DOHH2 (cell line): ENCODE measurements at regions not wholly inside any gene's neighbourhood (a gene's known extent, or its start where the extent isn't known, plus 50 kb on each side); places are given as distances from the start of the nearest gene placed in this dataset.

Source experiments
- H3F3A ChIP-seq: fragments of 200-600 bp; sonication (generic), shearing (Covaris generic); 2 replicates; pipeline ENCODE4 v1.6.0; 2016; ENCODE audit warnings: antibody characterized with exemption, mild to moderate bottlenecking; ENCODE audit not compliant: control insufficient read depth, insufficient read depth
- H3K27ac ChIP-seq: fragments of 200-600 bp; sonication (generic); 2 replicates; pipeline ENCODE4 v1.5.1; 2014; ENCODE audit warnings: low read depth, mild to moderate bottlenecking, low read length, moderate library complexity
- H3K27me3 ChIP-seq: fragments of 200-600 bp; sonication (generic); 2 replicates; pipeline ENCODE4 v1.6.1; 2014; ENCODE audit warnings: mild to moderate bottlenecking, low read length, mixed read lengths; ENCODE audit not compliant: control insufficient read depth
- H3K36me3 ChIP-seq: fragments of 200-600 bp; sonication (generic); 2 replicates; pipeline ENCODE4 v1.6.1; 2014; ENCODE audit warnings: mild to moderate bottlenecking, low read length, moderate library complexity, mixed read lengths; ENCODE audit not compliant: control insufficient read depth
- H3K4me1 ChIP-seq: fragments of 200-600 bp; sonication (generic); 2 replicates; pipeline ENCODE4 v1.6.1; 2014; ENCODE audit warnings: mild to moderate bottlenecking, low read length, mixed read lengths; ENCODE audit not compliant: control insufficient read depth
- H3K4me2 ChIP-seq: fragments of 200-600 bp; sonication (generic); 2 replicates; pipeline ENCODE4 v1.6.0; 2014; ENCODE audit warnings: mild to moderate bottlenecking, low read length, moderate library complexity
- H3K4me3 ChIP-seq: fragments of 200-600 bp; sonication (generic); 2 replicates; pipeline ENCODE4 v1.5.1; 2014; ENCODE audit warnings: mild to moderate bottlenecking, low read length, mixed read lengths
- H3K79me2 ChIP-seq: fragments of 200-600 bp; sonication (generic); 2 replicates; pipeline ENCODE4 v1.6.1; 2014; ENCODE audit warnings: mild to moderate bottlenecking, low read length, mixed read lengths; ENCODE audit not compliant: control insufficient read depth
- H3K9me2 ChIP-seq: fragments of 200-600 bp; sonication (generic); replicated peaks from 2 replicates; pipeline ENCODE4 v1.6.1; 2014; ENCODE audit warnings: mild to moderate bottlenecking, low read length, mixed read lengths; ENCODE audit not compliant: control insufficient read depth
- H3K9me3 ChIP-seq: fragments of 200-600 bp; sonication (generic); 2 replicates; pipeline ENCODE4 v1.6.1; 2014; ENCODE audit warnings: antibody characterized with exemption, low read length, mixed read lengths; ENCODE audit not compliant: control insufficient read depth, insufficient read depth
- H4K20me1 ChIP-seq: fragments of 200-600 bp; sonication (generic); 2 replicates; pipeline ENCODE4 v1.6.0; 2014; ENCODE audit warnings: low read depth, mild to moderate bottlenecking, antibody characterized with exemption, low read length, moderate library complexity; ENCODE audit not compliant: control insufficient read depth, insufficient read depth
- EZH2phosphoT487 ChIP-seq: fragments of 200-600 bp; sonication (generic); IDR thresholded peaks from 2 replicates; pipeline ENCODE4 v1.6.1; 2017; ENCODE audit warnings: borderline replicate concordance, mild to moderate bottlenecking, antibody characterized with exemption, low read length, moderate library complexity, mixed read lengths
- TF ChIP-seq, protein P1 (sequence below): fragments of 200-600 bp; sonication (generic); IDR thresholded peaks from one replicate; pipeline ENCODE4 v1.5.1; 2014; ENCODE audit warnings: antibody characterized with exemption, mild to moderate bottlenecking, low read depth, low read length; ENCODE audit not compliant: poor library complexity, severe bottlenecking

DNA sequence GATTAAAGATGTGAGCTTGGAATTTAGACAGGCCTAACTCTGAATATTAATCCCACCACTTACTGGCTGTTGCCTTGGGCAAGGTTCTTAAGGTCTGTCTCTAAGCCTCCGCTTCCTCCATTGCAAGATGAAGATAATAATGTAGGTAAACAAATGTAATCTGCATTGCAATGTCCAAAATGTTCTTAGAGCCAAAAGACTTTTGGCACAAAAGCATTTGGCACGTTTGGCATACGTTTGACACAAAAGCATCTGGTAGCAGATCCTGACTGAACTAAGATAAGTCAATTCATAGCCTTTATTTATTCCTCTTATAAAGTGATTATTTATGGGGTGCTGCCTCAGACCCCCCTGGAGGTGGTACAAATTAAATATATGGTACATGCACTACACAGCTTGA lies 229.9 kb upstream of the STXBP5 start:
- Histone ChIP-seq H3K27me3 (no peaks in the 10 kb centered on the region), H3F3A (no peaks in the 10 kb centered on the region), H3K79me2 (no peaks in the 10 kb centered on the region), H3K4me2 (no peak overlapping the region), H4K20me1 (no peaks in the 10 kb centered on the region), H3K9me2 (no peaks in the 10 kb centered on the region), H3K27ac (no peak overlapping the region), H3K4me1 (no peaks in the 10 kb centered on the region), H3K36me3 (no peaks in the 10 kb centered on the region), H3K4me3 (no peak overlapping the region), H3K9me3 (no peaks in the 10 kb centered on the region)
- TF ChIP-seq, protein P1, sequence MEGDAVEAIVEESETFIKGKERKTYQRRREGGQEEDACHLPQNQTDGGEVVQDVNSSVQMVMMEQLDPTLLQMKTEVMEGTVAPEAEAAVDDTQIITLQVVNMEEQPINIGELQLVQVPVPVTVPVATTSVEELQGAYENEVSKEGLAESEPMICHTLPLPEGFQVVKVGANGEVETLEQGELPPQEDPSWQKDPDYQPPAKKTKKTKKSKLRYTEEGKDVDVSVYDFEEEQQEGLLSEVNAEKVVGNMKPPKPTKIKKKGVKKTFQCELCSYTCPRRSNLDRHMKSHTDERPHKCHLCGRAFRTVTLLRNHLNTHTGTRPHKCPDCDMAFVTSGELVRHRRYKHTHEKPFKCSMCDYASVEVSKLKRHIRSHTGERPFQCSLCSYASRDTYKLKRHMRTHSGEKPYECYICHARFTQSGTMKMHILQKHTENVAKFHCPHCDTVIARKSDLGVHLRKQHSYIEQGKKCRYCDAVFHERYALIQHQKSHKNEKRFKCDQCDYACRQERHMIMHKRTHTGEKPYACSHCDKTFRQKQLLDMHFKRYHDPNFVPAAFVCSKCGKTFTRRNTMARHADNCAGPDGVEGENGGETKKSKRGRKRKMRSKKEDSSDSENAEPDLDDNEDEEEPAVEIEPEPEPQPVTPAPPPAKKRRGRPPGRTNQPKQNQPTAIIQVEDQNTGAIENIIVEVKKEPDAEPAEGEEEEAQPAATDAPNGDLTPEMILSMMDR: no peak
- no peak for TF ChIP-seq EZH2phosphoT487

DNA sequence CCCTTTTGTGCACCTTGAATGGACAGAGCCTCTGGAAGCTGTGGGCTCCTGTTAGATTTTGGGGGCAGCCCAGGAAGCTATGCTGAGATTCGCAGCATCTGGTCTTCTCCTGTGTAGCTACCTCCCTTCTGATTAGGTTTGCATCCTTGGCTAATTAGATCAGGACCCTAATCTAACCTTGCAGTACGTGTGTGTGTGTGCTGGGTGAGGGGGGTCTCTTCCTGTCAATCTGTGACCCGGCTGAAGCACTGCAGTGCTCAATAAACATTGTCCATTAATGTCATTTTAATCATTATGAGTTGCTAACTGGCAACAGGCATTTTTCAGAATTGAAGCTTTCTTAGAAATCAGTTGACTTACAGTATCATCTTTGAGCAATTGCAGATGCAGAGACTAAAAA lies 229.1 kb upstream of the STXBP5 start:
- Histone ChIP-seq H3K4me2 (no peak overlapping the region), H3K27me3 (no peaks in the 10 kb centered on the region)

DNA sequence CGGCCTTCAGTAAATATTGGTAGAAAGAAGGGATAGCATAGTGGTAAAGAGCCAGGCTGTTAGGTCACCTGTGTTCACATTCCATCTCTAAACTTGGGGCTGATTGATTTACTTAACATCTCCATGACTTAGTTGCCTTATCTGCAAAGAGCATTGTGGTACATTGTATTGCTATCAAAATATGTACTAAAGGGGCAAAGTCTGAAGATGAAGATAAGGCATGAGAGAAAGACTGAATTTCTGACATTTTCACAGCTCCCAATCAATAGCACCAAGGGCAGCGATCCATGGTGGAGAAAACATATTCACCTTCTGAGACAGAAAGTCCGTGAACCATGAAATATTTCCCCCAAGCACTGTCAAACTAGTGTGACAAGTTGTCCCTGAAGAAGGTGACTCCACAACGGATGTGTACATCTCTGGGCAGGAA lies 223.3 kb upstream of the STXBP5 start:
- H3K9me2 ChIP-seq: no peaks in the 10 kb centered on the region
- H3K4me1 ChIP-seq: no peaks in the 10 kb centered on the region

More for the DNA sequence above, 229.1 kb upstream of the STXBP5 start:
- Histone ChIP-seq H3F3A (no peaks in the 10 kb centered on the region), H3K36me3 (no peaks in the 10 kb centered on the region), H3K79me2 (no peaks in the 10 kb centered on the region), H3K4me1 (no peaks in the 10 kb centered on the region), H3K9me3 (no peaks in the 10 kb centered on the region), H3K27ac (no peak overlapping the region), H4K20me1 (no peaks in the 10 kb centered on the region), H3K9me2 (no peaks in the 10 kb centered on the region), H3K4me3 (no peak overlapping the region)
- TF ChIP-seq EZH2phosphoT487: no peak
- TF ChIP-seq, protein P1: no peak

More for the DNA sequence above, 223.3 kb upstream of the STXBP5 start:
- Histone ChIP-seq H3K27ac (no peak overlapping the region), H3K79me2 (no peaks in the 10 kb centered on the region), H3K36me3 (no peaks in the 10 kb centered on the region), H3K9me3 (no peaks in the 10 kb centered on the region), H3K4me2 (no peak overlapping the region), H3F3A (no peaks in the 10 kb centered on the region), H4K20me1 (no peaks in the 10 kb centered on the region), H3K27me3 (no peaks in the 10 kb centered on the region), H3K4me3 (no peak overlapping the region)
- TF ChIP-seq, protein P1: no peak
- no peak for TF ChIP-seq EZH2phosphoT487
